HT-29 (cell line): ENCODE measurements at regions not wholly inside any gene's neighbourhood (a gene's known extent, or its start where the extent isn't known, plus 50 kb on each side); places are given as distances from the start of the nearest gene placed in this dataset.

Experiments used
- DNase-seq: peaks from one replicate; pipeline ENCODE4 v3.0.0-alpha.2; 2015; ENCODE audit warnings: low spot score

DNA sequence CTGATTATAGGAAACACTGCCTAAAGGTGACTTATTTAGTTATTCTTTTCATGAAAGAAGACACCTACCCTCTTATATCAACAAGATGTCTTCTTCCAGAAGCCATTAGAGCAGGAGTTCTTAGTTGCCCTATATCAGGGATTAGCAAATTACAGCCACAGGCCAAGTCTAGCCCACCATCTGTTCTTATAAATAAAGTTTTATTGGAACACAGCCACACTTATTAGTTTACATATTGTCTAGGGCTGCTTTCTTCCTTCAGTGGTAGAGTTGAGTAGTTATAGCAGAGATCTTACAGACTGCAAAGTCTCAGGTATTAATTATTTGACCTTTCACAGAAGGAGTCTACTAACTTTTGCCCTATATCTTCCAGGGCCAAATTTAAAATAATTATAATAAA is 157.2 kb upstream of the NOCT start:
- DNase-seq: no peak

DNA sequence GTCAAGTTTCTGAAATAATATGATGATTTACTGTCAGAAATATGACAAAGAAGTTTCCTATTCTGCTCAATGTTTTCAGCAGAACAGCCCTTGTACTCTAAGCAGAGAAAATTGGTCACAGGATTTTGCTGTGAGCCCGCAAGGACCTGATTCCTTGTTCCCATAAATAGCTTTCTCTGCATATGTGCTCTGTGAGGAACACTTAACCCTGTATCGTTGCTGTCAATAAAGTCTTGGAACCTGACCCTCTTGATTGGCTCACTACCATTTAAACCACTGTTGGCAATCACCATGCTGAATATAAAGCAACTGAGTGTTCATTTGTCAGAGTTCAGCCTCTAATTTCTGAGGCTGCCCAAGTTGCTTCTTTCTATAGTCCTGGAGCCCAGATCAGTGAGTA is 158.2 kb upstream of the NOCT start:
- DNase-seq: no peak

DNA sequence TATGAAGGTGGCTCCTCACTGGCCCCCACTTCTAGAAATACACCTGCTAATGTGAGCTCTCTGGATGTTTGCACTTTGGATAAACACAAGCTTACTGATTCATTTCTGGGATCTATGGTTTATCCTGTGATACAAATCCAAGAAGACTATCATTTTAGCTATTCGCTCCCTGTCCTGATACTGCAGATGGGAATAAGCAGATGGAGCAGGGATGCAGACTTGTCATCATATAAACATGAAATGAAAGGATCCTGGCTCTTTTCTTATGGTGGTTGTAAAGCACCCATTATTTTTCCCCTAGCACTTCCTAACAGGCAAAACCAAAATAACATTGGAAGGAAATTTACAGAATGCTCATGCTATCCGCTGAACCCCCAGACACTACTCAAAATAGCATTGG is 162.9 kb upstream of the NOCT start:
- no peak for DNase-seq

DNA sequence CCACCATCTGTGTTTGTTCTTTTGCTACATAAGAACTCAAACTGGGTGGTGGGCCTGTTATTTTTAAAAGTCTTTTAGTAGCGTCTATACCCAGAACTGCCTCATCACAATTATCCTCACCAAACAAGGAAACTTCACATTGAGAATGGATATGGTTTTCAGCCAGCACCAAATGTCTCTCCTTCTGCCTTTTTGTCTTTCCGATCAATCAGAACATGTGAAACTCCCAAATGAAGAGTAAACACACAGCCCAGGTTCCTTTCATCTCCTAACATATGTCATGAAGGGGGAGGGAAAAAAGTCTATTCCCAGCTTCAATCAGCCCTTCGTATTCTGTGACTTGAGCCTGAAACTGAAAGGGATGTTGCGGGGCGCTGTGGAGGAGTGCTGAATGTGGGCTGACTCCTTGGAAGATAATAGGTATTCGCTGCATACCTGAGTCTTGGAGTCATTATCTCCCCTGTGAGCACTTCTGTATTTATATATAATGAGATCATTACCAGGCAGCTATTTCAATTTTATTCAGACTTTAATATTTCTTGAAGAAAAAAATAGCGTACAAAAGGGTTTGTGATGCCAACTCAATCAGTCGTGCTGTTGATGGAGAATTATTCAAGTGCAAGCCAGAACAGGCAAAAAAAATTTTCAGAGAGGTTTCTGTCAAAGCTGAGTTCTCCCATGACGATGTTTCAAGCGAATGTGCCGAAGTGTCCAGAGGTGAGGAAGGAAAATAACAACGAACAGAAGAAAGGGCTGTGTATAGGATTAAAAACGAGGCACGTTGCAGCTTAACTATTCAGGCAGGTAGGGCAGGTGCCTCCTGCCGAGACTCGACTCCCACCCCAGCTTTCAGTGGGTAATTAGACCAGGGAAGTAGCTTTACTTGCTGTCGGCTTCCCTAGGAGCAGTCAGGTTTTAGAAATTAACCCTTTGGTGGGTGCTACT is 163.9 kb upstream of the NOCT start:
- no peak for DNase-seq

DNA sequence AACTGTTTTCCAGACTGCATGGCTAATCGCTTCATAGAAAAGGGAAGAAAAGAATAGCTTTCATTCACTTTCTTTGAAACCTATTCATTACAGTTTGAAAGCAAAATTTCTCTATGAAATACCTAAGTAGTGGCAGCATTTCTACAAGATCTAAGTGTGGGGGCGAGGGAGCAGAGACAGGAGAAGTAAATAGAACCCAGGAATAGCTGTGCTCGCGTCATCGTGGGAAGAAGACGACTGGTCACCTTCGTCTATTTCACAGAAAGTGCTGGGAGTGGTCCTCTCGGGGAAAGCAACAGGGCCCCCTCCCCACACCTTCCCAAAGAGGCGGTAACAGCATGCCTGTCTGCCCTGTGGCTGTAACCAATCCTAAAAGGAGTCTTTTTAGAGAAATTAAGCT is 169.9 kb upstream of the NOCT start:
- DNase-seq: no peak

DNA sequence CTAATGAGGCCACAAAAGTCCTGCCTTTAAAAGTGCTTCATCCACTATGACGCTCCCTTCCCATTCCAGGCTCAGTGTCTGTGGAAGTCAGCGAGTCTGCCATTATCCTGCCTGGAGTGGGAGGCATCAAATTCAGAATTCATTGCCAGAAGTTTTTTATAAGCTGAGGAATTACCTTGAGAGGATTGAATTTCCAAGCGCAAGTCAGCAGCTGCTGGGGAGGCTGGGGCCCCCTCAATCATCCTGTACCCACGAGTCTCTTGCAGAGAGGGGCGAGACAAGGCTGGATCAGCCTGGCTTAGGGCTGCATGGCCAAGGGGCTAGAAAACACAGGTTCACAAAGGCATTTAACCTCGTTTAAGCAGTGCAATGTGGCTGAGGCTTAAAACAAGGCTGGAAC is 170.5 kb upstream of the NOCT start:
- DNase-seq: no peak

GRCh38 chr4:138843616-138844015 is 172.0 kb upstream of the NOCT start:
- DNase-seq: no peak

DNA sequence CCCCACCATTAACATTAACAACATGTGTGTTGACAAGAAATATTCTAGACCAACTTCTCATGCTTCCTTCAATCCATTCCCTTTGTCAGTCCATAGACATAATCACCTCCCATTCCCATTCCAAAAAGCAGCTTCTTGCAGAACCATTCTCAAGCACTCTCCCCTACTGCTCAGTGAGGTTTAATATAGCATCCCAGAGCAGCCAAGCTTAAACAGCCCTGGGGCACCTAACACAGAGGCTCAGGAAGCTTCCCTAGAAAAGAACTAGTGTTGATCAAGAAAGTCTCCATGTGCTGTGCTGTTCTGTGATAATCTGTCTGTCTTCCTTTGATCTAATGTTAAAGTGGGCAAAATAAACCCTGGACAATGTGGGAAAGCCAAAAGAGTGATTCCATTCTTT is 174.2 kb upstream of the NOCT start:
- DNase-seq: no peak

DNA sequence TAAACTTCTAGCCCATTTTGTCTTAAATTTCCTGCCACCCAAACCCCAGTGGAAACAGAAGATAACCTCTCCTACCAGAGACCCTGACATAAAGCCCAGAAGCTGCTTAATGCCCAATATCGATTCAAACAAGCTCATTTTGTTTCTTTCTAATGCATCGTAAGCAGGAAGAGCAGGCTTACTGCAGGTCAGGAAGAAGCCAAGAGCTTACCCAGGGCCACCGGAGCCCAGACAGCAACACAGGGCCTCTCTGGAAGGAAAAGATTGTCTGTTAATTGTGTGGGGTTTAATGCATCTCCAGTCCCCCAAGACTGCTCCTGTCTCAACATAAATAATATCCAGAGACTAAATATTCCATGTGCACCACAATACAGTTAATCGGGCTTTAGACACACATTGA is 177.3 kb upstream of the NOCT start:
- DNase-seq: no peak

GRCh38 chr4:138835832-138836533 is 179.6 kb upstream of the NOCT start:
- peak; percentile 42 for DNase-seq

- no peak for DNase-seq
Measured at GRCh38 chr4:138833974-138834373, 181.6 kb upstream of the NOCT start.

DNA sequence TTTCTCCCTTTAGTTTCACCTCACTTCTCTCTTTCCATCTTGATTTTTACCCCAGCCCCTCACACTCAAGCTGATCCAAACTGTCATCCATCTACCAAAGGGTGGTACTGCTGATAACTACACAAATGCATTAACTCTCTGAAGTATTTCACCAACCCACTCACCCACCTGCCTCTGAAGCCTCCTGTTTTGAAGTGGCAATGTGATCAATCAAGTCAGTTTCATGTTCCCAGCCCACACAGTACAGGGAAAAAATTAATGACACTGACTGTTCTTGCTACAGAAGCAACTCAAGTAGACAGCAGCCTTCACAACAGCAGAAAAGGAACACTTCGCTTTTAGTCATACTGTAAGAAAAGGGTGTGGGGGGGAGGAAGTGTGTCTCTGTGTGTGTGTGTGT is 183.0 kb upstream of the NOCT start:
- DNase-seq: no peak

DNA sequence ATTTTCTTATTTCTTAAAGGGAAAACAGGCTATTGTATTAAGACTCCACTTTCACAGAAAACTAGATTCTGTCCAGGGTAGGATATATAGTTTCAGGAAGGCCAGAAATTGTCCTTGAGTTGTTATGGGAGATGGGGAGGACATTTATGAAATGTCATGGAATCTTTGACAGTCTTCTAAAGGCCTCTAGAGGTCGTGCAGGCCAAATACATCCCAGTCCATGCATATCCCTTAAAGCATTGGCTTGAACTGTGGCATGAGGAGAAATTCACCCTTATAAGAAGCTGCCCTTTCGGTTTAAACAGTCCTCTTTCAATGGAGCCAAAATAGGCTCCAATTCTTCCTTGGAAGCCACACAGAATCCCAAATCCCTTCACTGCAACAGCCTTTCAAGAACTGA is 183.6 kb upstream of the NOCT start:
- peak; percentile 3 for DNase-seq

- no peak for DNase-seq
Measured at GRCh38 chr4:138828926-138829325, 186.7 kb upstream of the NOCT start.

DNA sequence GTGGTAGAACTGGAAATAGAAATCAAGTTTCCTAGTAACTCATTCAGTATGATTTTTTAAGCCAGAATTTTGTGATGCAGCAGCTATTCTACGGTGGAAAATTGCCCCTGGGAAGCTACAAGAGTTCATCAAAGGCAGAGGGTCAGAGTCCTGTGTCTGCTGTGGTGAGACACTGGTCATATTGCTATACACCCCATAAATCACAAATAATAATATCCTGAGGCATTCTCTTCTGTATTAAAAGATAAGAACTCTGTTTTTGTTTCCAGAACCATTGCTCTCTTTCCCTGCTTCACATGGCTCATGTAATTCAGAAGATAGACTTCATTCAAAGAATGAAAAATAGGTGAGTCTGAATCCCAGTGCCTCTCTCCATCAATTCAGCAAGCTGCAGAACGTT is 188.8 kb upstream of the NOCT start:
- no peak for DNase-seq

- DNase-seq: no peak
Measured at GRCh38 chr4:138826322-138826721, 189.3 kb upstream of the NOCT start.

DNA sequence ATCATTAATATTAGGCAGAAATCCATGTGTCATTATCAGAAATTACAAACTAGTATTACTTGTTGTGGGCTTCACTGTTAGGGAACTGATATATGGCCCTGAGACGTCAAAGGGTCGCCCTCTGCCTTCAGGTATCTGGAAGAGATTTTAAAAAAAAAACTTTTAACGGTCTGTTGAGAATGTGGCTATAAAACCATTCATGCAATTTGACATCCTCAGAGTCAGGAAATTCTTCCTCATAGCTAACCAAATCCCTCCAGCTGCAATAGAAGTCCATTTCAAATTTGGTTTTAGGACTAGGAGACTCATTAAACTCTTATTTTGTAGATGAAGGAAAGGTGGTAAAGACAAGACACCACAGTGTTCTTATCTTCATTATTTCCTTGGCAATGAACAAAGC is 194.2 kb upstream of the NOCT start:
- DNase-seq: no peak

DNA sequence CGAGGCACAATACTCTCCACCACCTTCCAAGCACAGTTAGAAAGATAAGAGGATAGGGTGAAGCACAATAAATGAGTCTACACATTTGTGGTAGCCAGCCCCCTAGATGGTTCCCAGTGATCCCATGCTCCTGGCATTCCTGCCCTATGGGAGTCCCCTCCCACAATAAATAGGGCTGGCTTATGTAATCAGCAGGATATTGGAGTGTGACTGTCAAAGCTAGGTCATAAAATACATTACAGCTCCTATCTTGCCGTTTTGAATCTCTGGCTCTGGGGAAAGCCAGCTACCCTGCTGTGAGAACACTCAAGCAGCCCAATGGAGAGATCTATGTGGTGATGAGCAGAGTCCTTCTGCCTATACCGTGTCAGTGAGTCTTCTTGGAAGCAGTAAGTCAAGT is 198.7 kb upstream of the NOCT start:
- no peak for DNase-seq

DNA sequence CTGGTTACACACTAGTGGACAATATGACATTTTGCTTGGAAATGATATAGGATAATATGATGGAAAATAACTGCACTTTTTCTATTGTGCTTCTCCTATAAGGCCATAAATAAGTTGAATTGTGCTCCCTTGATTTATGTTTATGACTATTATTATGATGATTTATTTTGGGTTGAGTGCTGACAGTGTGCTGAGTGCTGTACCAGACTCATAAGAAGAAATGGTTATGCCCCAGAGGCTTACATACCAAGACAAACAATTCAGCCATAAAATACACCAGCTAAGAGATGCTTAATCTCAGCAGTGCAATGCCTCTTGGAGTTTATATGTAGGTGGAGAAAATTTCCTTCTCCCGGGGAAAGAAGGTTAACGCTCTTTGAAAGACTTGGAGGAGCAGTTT is 199.8 kb upstream of the NOCT start:
- DNase-seq: no peak

DNA sequence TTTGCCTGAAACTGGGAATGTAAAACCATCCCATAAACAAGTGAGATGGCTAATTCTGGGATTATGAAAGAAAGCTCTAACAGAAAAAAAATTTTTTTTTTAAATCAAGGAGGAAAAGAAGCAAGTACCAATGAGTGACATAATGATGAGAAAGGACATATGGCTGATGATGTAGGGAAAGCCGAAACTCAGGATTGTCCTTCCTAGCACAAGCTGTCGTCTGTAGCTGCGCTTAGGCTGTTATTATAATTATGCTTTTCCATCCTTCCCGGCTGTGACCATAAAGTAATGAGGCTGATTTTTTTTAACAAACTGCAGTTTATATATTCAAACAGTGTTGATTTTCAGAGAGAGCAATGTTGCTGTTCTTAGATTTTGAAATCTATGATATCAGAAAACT is 209.8 kb upstream of the NOCT start:
- DNase-seq: no peak

DNA sequence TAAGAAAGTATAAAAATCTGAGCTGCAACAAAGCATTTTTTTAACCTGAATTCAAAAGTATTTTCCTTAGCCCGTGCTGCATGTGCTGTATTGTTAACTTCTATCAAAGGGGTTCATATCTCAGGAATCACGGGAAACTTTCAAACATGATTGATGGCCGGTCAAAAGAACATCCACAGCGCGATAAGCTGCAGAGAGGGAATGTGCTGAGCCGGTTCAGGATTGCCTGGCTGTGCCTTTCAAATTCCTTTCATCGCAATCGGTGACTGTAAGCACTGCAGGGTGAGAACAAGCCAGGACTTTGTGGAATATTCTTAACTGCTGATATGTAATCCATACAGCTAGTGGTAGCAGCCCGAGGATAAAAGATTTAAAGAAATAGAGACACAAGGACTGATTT is 210.9 kb upstream of the NOCT start:
- DNase-seq: no peak

DNA sequence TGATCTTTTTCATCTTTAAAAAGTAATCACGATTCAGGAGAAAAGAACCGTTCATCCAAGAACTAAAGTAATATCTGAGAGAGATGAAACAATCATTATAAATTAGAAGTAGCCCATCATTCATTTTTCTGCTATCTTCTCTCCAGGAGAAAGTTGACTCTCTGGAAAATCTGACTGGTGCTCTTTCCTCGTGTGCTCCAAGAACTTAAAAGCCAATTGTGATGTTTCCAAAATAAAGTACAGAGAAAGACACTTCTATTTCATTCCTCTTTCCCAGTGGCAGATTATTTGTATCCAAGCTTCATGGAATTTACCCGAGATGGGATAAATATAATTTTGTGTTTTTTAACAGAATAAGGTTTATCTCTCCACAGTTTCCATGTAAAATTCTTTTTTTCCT is 212.5 kb upstream of the NOCT start:
- DNase-seq: no peak

DNA sequence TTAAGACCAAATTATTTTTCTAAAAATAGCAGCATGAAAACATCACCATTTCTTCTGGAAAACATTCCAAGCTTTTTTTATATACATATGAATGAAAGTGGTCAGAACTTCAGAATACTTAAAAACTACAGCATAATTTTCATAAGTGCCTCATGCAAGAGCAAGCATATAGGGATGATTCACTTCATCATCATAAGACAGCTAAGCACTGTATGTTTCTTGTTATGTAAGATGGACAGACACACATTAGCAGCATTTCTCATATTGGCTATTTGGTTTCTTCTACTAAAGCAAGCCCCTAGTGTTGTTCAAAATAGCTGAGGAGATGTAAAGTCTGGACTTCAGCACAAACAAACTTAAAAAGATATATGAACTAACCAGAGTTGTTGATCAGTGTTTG is 213.1 kb upstream of the NOCT start:
- no peak for DNase-seq
